NCI-H2227 (cell line): ENCODE measurements at regions not wholly inside any gene's neighbourhood (a gene's known extent, or its start where the extent isn't known, plus 50 kb on each side); places are given as distances from the start of the nearest gene placed in this dataset.

Source experiments
- DNase-seq: peaks from one replicate; lab custom pipeline; 2025; ENCODE audit not compliant: unreplicated experiment; lab: John Stamatoyannopoulos, UW

GRCh38 chr21:38556390-38556789 is 58.1 kb upstream of the ERG start:
- DNase-seq: no peak

GRCh38 chr21:38561205-38561604 is 62.9 kb upstream of the ERG start:
- no peak for DNase-seq

GRCh38 chr21:38561613-38562581 is 63.6 kb upstream of the ERG start:
- no peak for DNase-seq

- no peak for DNase-seq
These were observed 69.2 kb upstream of the ERG start for GRCh38 chr21:38567335-38567969.

- no peak for DNase-seq
These were observed 69.7 kb upstream of the ERG start for GRCh38 chr21:38567970-38568360.

GRCh38 chr21:38569733-38570132 is 71.5 kb upstream of the ERG start:
- DNase-seq: no peak

- DNase-seq: no peak
These were observed 72.3 kb upstream of the ERG start for GRCh38 chr21:38570596-38570995.

GRCh38 chr21:38574895-38575575 is 76.8 kb upstream of the ERG start:
- DNase-seq: no peak

- no peak for DNase-seq
These were observed 79.6 kb upstream of the ERG start for GRCh38 chr21:38577887-38578286.

- no peak for DNase-seq
These were observed 92.4 kb upstream of the ERG start for GRCh38 chr21:38590449-38591217.

GRCh38 chr21:38591218-38591537 is 92.9 kb upstream of the ERG start:
- no peak for DNase-seq

- no peak for DNase-seq
These were observed 98.2 kb upstream of the ERG start for GRCh38 chr21:38596264-38597042.

GRCh38 chr21:38597421-38597820 is 99.1 kb upstream of the ERG start:
- no peak for DNase-seq

GRCh38 chr21:38598413-38598812 is 100.1 kb upstream of the ERG start:
- no peak for DNase-seq

- no peak for DNase-seq
These were observed 101.2 kb upstream of the ERG start for GRCh38 chr21:38599381-38599975.

GRCh38 chr21:38600106-38600505 is 101.8 kb upstream of the ERG start:
- no peak for DNase-seq

- DNase-seq: no peak
These were observed 107.0 kb upstream of the ERG start for GRCh38 chr21:38605236-38605635.

- DNase-seq: no peak
These were observed 111.3 kb upstream of the ERG start for GRCh38 chr21:38609580-38609979.

- no peak for DNase-seq
These were observed 112.5 kb upstream of the ERG start for GRCh38 chr21:38610623-38611251.

- DNase-seq: no peak
These were observed 113.0 kb upstream of the ERG start for GRCh38 chr21:38611277-38611676.
